Stimulated activated naive CD4-positive, alpha-beta T cell (primary cell): ENCODE measurements at regions not wholly inside any gene's neighbourhood (a gene's known extent, or its start where the extent isn't known, plus 50 kb on each side); places are given as distances from the start of the nearest gene placed in this dataset.
"Not testable (repeated sequence)": the region's sequence is repeated elsewhere in the genome, so short reads cannot be mapped to it uniquely, and the experiment has no call there.

Experiments
- DNase-seq, 6 experiments: peaks; one replicate each; lab custom pipeline; 2025; lab: John Stamatoyannopoulos, UW

- no peak for DNase-seq
Observed at GRCh38 chr1:213417225-213417820, 366.3 kb downstream of the RPS6KC1 start.

GRCh38 chr1:213417846-213418245 is 366.8 kb downstream of the RPS6KC1 start:
- no peak for DNase-seq

GRCh38 chr1:213418268-213419071 is 367.4 kb downstream of the RPS6KC1 start:
- no peak for DNase-seq

- DNase-seq, result no peak
Observed at GRCh38 chr1:213419401-213420030, 368.5 kb downstream of the RPS6KC1 start.

GRCh38 chr1:213421178-213421577 is 370.1 kb downstream of the RPS6KC1 start:
- not testable (repeated sequence) for DNase-seq

GRCh38 chr1:213423041-213423440 is 372.0 kb downstream of the RPS6KC1 start:
- DNase-seq, result no peak

- no peak for DNase-seq
Observed at GRCh38 chr1:213423605-213424004, 372.6 kb downstream of the RPS6KC1 start.

GRCh38 chr1:213425376-213426030 is 374.5 kb downstream of the RPS6KC1 start:
- no peak for DNase-seq

GRCh38 chr1:213429642-213430041 is 378.6 kb downstream of the RPS6KC1 start:
- DNase-seq, result no peak

GRCh38 chr1:213435715-213436114 is 384.7 kb downstream of the RPS6KC1 start:
- DNase-seq, result no peak

GRCh38 chr1:213438339-213438738 is 387.3 kb downstream of the RPS6KC1 start:
- no peak for DNase-seq

- no peak for DNase-seq
Observed at GRCh38 chr1:213439703-213440102, 388.7 kb downstream of the RPS6KC1 start.

GRCh38 chr1:213440766-213441165 is 389.7 kb downstream of the RPS6KC1 start:
- DNase-seq, result no peak

- no peak for DNase-seq
Observed at GRCh38 chr1:213443415-213443814, 392.4 kb downstream of the RPS6KC1 start.

GRCh38 chr1:213444224-213444623 is 393.2 kb downstream of the RPS6KC1 start:
- no peak for DNase-seq

GRCh38 chr1:213446496-213446895 is 395.5 kb downstream of the RPS6KC1 start:
- no peak for DNase-seq

- no peak for DNase-seq
Observed at GRCh38 chr1:213448360-213448759, 397.3 kb downstream of the RPS6KC1 start.

GRCh38 chr1:213448776-213449175 is 397.7 kb downstream of the RPS6KC1 start:
- DNase-seq, result no peak

- no peak for DNase-seq
Observed at GRCh38 chr1:213452501-213452900, 401.5 kb downstream of the RPS6KC1 start.

GRCh38 chr1:213457186-213457585 is 406.1 kb downstream of the RPS6KC1 start:
- DNase-seq, result no peak

- DNase-seq, result no peak
Observed at GRCh38 chr1:213457733-213458132, 406.7 kb downstream of the RPS6KC1 start.

GRCh38 chr1:213462374-213462773 is 411.3 kb downstream of the RPS6KC1 start:
- DNase-seq, result not testable (repeated sequence)
